ENCODE measurements at regions not wholly inside any gene's neighbourhood (a gene's known extent, or its start where the extent isn't known, plus 50 kb on each side); places are given as distances from the start of the nearest gene placed in this dataset.

- Mint-ChIP-seq H3K27me3 (ENCODE audit: insufficient read depth, unreplicated experiment) (no peaks in the 10 kb centered on the region), H3K36me3 (ENCODE audit: insufficient read depth, unreplicated experiment) (no peaks in the 10 kb centered on the region), H3K4me1 (ENCODE audit: low read depth, unreplicated experiment) (no peaks in the 10 kb centered on the region), H3K27ac (ENCODE audit: unreplicated experiment) (no peak overlapping the region), H3K4me3 (ENCODE audit: unreplicated experiment) (no peak overlapping the region), H3K9me3 (ENCODE audit: unreplicated experiment) (no peaks in the 10 kb centered on the region)
- no peak for DNase-seq
- TF ChIP-seq CTCF (IDR thresholded peaks at IDR 0.05; ENCODE audit: insufficient read depth in 1 of 2, low read depth in 1 of 2, low read length in 1 of 2, severe bottlenecking in 1 of 2, unreplicated experiment in 1 of 2) = no peak
- POLR2A ChIA-PET = no interaction called here
- H3K27me3 ChIP-seq (replicated peaks; ENCODE audit: control insufficient read depth, insufficient read depth, low read length) = no peaks in the 10 kb centered on the region
- CTCF ChIA-PET = no interaction called here
- H3K4me3 ChIP-seq (ENCODE audit: low read depth, low read length) = no peak overlapping the region
- no peaks in the 10 kb centered on the region for H3K4me1 ChIP-seq
- BruUV-seq (replicated peaks) = no TSS peak
- H3K36me3 ChIP-seq (ENCODE audit: control insufficient read depth, insufficient read depth, low read length) = no peaks in the 10 kb centered on the region
- intact Hi-C loops (cut with micrococcal nuclease; ENCODE audit: unreplicated experiment) = no loop called here
- no peaks in the 10 kb centered on the region for H3K9me3 ChIP-seq
Observed at GRCh38 chr4:12053966-12054365, 625.3 kb upstream of the HS3ST1 start.

DNA sequence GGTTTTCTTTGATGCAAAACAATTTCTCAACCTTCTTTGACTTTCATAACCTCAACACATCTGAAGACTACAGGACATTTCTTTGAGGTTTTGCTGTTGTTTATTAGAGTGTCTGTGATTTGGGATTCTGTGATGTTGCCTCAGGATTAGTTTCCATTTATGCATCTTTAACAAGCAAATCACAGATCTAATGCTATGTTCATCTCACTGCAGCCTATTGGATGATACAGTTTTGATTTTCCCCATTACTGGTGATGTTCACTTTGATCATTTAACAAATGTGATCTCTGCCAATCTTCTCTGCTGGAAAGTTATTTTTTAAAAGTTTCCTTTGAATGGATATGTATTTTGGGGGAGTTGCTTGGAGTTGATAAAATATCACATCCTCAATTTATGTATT is 624.9 kb upstream of the HS3ST1 start:
- Histone ChIP-seq H3K9me3 (no peaks in the 10 kb centered on the region), H3K4me1 (no peaks in the 10 kb centered on the region), H3K4me3 (ENCODE audit: low read depth, low read length) (no peak overlapping the region), H3K27me3 (replicated peaks; ENCODE audit: control insufficient read depth, insufficient read depth, low read length) (no peaks in the 10 kb centered on the region), H3K36me3 (ENCODE audit: control insufficient read depth, insufficient read depth, low read length) (no peaks in the 10 kb centered on the region)
- intact Hi-C loops (cut with micrococcal nuclease; ENCODE audit: unreplicated experiment) = no loop called here
- BruUV-seq (replicated peaks) = no TSS peak
- ChIA-PET CTCF (no interaction called here), POLR2A (no interaction called here)
- Mint-ChIP-seq H3K4me1 (ENCODE audit: low read depth, unreplicated experiment) (no peaks in the 10 kb centered on the region), H3K36me3 (ENCODE audit: insufficient read depth, unreplicated experiment) (no peaks in the 10 kb centered on the region), H3K27ac (ENCODE audit: unreplicated experiment) (no peak overlapping the region), H3K9me3 (ENCODE audit: unreplicated experiment) (no peaks in the 10 kb centered on the region), H3K4me3 (ENCODE audit: unreplicated experiment) (no peak overlapping the region), H3K27me3 (ENCODE audit: insufficient read depth, unreplicated experiment) (no peaks in the 10 kb centered on the region)
- no peak for TF ChIP-seq CTCF (IDR thresholded peaks at IDR 0.05; ENCODE audit: insufficient read depth in 1 of 2, low read depth in 1 of 2, low read length in 1 of 2, severe bottlenecking in 1 of 2, unreplicated experiment in 1 of 2)
- DNase-seq = no peak

DNA sequence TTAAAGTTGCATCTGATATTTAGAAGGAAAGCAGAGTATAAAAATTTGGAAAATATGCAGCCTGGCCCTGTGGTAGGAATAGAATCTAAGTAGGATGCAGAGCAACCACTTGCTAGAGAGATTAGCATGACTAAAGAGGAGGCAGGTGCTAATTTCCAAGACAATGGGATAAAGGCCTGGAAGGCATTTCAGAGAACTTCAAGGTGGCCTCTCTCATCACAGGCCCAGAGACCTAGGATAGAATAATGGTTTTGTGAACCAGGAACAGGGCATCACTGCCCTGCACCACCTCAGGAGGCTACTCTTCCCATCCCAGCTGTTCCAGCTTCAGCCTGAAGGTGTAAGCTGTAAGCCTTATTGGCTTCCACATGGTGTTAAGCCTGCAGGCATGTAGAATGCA is 621.7 kb upstream of the HS3ST1 start:
- POLR2A ChIA-PET = no interaction called here
- Mint-ChIP-seq H3K4me3 (ENCODE audit: unreplicated experiment) (no peak overlapping the region), H3K9me3 (ENCODE audit: unreplicated experiment) (no peaks in the 10 kb centered on the region), H3K36me3 (ENCODE audit: insufficient read depth, unreplicated experiment) (no peaks in the 10 kb centered on the region), H3K27me3 (ENCODE audit: insufficient read depth, unreplicated experiment) (no peaks in the 10 kb centered on the region), H3K4me1 (ENCODE audit: low read depth, unreplicated experiment) (no peaks in the 10 kb centered on the region), H3K27ac (ENCODE audit: unreplicated experiment) (no peak overlapping the region)
- no peak overlapping the region for H3K4me3 ChIP-seq (ENCODE audit: low read depth, low read length)
- CTCF ChIA-PET = no interaction called here
- no peak for TF ChIP-seq CTCF (IDR thresholded peaks at IDR 0.05; ENCODE audit: insufficient read depth in 1 of 2, low read depth in 1 of 2, low read length in 1 of 2, severe bottlenecking in 1 of 2, unreplicated experiment in 1 of 2)
- intact Hi-C loops (cut with micrococcal nuclease; ENCODE audit: unreplicated experiment) = no loop called here
- DNase-seq = no peak
- H3K4me1 ChIP-seq = no peaks in the 10 kb centered on the region
- H3K27me3 ChIP-seq (replicated peaks; ENCODE audit: control insufficient read depth, insufficient read depth, low read length) = no peaks in the 10 kb centered on the region
- no TSS peak for BruUV-seq (replicated peaks)
- H3K9me3 ChIP-seq = no peaks in the 10 kb centered on the region
- no peaks in the 10 kb centered on the region for H3K36me3 ChIP-seq (ENCODE audit: control insufficient read depth, insufficient read depth, low read length)

Data from Caco-2 (cell line).